ENCODE measurements at regions not wholly inside any gene's neighbourhood (a gene's known extent, or its start where the extent isn't known, plus 50 kb on each side); places are given as distances from the start of the nearest gene placed in this dataset.

DNA sequence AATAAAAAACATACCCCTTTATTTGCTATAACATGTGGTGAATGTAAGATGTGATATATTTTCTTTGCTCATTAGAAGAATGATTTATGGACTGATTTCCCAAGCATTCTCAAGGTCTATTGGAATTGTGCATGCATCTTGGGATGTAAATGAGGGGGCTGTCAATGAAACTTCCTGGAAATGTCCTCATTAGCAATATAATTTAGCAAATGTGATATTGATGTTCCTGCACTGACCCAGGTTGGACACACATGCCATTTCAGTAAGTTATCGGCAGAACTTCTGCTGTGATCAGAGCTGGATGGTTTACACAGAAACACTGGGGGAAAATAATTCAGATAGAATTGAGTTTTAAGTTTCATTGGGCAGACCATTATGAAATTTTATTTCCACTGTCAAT, 99.9 kb downstream of the ELOVL4 start:
- DNase-seq: no peak
- H3K36me3 Mint-ChIP-seq (ENCODE audit: low read depth): no peaks in the 10 kb centered on the region
- H3K27me3 Mint-ChIP-seq (ENCODE audit: low read depth, poor library complexity): no peaks in the 10 kb centered on the region
- TF ChIP-seq, protein P1, sequence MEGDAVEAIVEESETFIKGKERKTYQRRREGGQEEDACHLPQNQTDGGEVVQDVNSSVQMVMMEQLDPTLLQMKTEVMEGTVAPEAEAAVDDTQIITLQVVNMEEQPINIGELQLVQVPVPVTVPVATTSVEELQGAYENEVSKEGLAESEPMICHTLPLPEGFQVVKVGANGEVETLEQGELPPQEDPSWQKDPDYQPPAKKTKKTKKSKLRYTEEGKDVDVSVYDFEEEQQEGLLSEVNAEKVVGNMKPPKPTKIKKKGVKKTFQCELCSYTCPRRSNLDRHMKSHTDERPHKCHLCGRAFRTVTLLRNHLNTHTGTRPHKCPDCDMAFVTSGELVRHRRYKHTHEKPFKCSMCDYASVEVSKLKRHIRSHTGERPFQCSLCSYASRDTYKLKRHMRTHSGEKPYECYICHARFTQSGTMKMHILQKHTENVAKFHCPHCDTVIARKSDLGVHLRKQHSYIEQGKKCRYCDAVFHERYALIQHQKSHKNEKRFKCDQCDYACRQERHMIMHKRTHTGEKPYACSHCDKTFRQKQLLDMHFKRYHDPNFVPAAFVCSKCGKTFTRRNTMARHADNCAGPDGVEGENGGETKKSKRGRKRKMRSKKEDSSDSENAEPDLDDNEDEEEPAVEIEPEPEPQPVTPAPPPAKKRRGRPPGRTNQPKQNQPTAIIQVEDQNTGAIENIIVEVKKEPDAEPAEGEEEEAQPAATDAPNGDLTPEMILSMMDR (IDR thresholded peaks at IDR 0.05): no peak
- H3K4me1 Mint-ChIP-seq: no peaks in the 10 kb centered on the region
- no peak overlapping the region for H3K4me3 Mint-ChIP-seq
- no peak overlapping the region for H3K27ac Mint-ChIP-seq
- peaks cover 5% of the 10 kb centered on the region for H3K9me3 Mint-ChIP-seq

DNA sequence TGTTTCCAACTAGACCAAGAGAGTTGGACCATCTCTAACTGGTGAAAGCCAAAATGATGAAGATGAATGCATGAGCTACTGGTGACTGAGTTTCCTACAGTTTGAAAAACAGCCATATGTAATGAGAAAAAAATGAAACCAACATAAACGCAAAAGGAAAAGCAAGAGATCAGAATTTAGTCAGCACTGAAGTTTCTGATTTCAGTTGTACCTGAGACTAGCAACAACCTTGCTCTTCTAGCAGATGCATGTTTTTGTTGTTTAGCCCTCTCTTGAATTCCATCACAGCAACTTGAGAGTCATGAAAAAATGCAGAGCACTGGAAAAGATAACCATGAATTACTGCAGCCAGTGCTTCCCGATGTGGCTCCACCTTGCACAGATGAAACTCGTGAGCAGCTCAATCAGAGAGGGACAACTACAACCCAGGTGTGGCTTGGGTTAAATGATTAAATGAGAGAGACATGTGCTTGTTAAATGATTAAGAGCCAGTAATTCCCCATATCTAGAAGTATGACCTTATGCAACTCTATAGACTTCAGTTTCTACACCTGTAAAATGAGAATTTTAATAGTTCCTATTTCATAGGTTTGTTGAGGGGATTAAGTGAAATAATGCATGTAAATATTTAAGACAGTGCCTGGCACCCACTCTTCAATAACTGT, 104.8 kb downstream of the ELOVL4 start:
- Mint-ChIP-seq H3K27me3 (ENCODE audit: low read depth, poor library complexity) (peaks cover 4% of the 10 kb centered on the region), H3K4me1 (no peaks in the 10 kb centered on the region), H3K4me3 (no peak overlapping the region), H3K9me3 (peaks cover 5% of the 10 kb centered on the region), H3K27ac (no peak overlapping the region), H3K36me3 (ENCODE audit: low read depth) (no peaks in the 10 kb centered on the region)
- TF ChIP-seq, protein P1 (IDR thresholded peaks at IDR 0.05): no peak
- DNase-seq: no peak

DNA sequence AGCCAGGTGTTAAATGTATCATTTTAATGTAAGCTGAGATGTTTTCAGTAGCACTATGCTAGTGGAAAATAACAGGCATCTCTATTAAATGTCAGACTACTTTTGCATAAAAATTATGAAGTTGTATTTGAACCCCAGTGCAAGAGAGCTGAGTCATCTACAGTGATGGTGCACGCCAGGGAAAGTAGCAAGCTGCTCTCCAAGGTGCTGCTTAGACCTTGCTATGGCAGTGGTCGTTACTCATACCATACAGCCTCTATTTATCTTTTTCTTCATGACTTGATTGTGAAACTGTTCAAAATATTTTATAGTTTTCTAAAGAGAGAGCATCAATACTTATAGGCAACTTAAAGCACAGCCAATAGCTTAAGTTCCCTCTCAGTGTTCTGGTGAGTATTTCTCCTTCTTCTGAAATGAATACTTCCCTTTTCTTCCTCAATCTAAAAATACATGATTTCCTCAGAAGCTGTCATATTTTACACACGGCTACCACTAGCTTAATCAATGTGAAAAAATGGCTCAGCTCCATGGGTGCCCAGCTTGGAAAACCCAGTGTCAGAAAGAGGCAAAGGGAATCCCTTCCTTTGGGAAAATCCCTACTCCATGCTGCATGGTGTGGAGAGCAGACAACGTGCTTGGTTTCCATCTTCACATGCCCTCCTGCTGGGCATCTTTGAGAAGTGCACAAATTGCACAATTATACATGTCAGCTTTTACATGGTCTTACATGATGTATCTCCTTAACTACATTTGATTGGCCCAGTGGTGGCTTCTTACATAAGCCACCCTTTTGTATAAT, 105.6 kb downstream of the ELOVL4 start:
- peaks cover 5% of the 10 kb centered on the region for H3K9me3 Mint-ChIP-seq
- no peak for DNase-seq
- no peak overlapping the region for H3K27ac Mint-ChIP-seq
- TF ChIP-seq, protein P1 (IDR thresholded peaks at IDR 0.05): no peak
- H3K4me1 Mint-ChIP-seq: no peaks in the 10 kb centered on the region
- H3K27me3 Mint-ChIP-seq (ENCODE audit: low read depth, poor library complexity): peaks cover 4% of the 10 kb centered on the region
- no peaks in the 10 kb centered on the region for H3K36me3 Mint-ChIP-seq (ENCODE audit: low read depth)
- H3K4me3 Mint-ChIP-seq: no peak overlapping the region

- TF ChIP-seq, protein P1 (IDR thresholded peaks at IDR 0.05): no peak
- DNase-seq: no peak
- no peaks in the 10 kb centered on the region for H3K4me1 Mint-ChIP-seq
- H3K36me3 Mint-ChIP-seq (ENCODE audit: low read depth): no peaks in the 10 kb centered on the region
- no peak overlapping the region for H3K4me3 Mint-ChIP-seq
- H3K27ac Mint-ChIP-seq: no peak overlapping the region
- peaks cover 4% of the 10 kb centered on the region for H3K27me3 Mint-ChIP-seq (ENCODE audit: low read depth, poor library complexity)
- peaks cover 5% of the 10 kb centered on the region for H3K9me3 Mint-ChIP-seq
Observed at GRCh38 chr6:79838851-79839250, 108.5 kb downstream of the ELOVL4 start.

- Mint-ChIP-seq H3K36me3 (ENCODE audit: low read depth) (no peaks in the 10 kb centered on the region), H3K4me1 (no peaks in the 10 kb centered on the region), H3K27me3 (ENCODE audit: low read depth, poor library complexity) (no peaks in the 10 kb centered on the region), H3K27ac (no peak overlapping the region), H3K9me3 (no peaks in the 10 kb centered on the region), H3K4me3 (no peak overlapping the region)
- no peak for DNase-seq
- TF ChIP-seq, protein P1 (IDR thresholded peaks at IDR 0.05): no peak
Observed at GRCh38 chr6:79833964-79834284, 113.4 kb downstream of the ELOVL4 start.
